ENCODE measurements at regions not wholly inside any gene's neighbourhood (a gene's known extent, or its start where the extent isn't known, plus 50 kb on each side); places are given as distances from the start of the nearest gene placed in this dataset.

DNA sequence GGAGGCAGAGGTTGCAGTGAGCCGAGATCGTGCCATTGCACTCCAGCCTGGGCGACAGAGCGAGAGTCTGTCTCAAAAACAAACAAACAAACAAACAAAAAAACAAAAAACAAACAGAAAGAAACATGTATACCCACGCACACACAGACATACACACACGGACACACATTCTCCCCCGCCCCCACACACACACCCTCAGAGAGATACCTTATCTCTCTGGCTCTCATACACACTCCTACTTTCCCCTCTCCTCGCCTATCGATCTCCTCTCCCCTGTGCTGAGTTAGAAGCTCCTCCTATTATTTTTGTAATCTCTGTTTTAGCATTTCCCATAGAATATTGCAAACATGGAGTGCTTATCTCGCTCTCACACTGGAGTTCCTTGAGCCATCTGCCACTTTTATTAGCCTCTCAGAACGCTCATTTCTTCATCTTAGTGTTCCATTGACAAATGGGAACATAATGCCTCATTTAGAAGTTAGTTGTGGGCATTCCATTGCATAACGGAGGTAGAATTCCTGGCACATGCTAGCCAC is 144.2 kb upstream of the CITED2 start (continued):
- TF ChIP-seq, protein P1, sequence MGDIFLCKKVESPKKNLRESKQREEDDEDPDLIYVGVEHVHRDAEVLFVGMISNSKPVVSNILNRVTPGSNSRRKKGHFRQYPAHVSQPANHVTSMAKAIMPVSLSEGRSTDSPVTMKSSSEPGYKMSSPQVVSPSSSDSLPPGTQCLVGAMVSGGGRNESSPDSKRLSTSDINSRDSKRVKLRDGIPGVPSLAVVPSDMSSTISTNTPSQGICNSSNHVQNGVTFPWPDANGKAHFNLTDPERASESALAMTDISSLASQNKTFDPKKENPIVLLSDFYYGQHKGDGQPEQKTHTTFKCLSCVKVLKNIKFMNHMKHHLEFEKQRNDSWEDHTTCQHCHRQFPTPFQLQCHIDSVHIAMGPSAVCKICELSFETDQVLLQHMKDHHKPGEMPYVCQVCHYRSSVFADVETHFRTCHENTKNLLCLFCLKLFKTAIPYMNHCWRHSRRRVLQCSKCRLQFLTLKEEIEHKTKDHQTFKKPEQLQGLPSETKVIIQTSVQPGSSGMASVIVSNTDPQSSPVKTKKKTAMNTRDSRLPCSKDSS (IDR thresholded peaks at IDR 0.05; ENCODE audit: low read depth, partially characterized antibody): no peak
- TF ChIP-seq ZNF445 (CRISPR knock-in tag; IDR thresholded peaks at IDR 0.05; ENCODE audit: low read depth) (no peak), SAFB (IDR thresholded peaks at IDR 0.05; ENCODE audit: borderline replicate concordance, low read depth, low read length) (no peak), ZNF197 (CRISPR knock-in tag; IDR thresholded peaks at IDR 0.05; ENCODE audit: low read depth) (0 out of 2 replicates have a peak, but pooled peaks have one; percentile 48), MTA2 (IDR thresholded peaks at IDR 0.05; ENCODE audit: low read depth) (peak; percentile 84), STAG1 (CRISPR knock-in tag; IDR thresholded peaks at IDR 0.05; ENCODE audit: borderline replicate concordance) (no peak), ZNF644 (tag; IDR thresholded peaks at IDR 0.05; ENCODE audit: low read depth) (peak; percentile 70; the same call in 1 of the 2 replicates), EGR1 (conservative IDR thresholded peaks at IDR 0.05) (peak; percentile 98), KHSRP (IDR thresholded peaks at IDR 0.05) (0 out of 2 replicates have a peak, but pooled peaks have one; percentile 24)
- TF ChIP-seq, protein P2, sequence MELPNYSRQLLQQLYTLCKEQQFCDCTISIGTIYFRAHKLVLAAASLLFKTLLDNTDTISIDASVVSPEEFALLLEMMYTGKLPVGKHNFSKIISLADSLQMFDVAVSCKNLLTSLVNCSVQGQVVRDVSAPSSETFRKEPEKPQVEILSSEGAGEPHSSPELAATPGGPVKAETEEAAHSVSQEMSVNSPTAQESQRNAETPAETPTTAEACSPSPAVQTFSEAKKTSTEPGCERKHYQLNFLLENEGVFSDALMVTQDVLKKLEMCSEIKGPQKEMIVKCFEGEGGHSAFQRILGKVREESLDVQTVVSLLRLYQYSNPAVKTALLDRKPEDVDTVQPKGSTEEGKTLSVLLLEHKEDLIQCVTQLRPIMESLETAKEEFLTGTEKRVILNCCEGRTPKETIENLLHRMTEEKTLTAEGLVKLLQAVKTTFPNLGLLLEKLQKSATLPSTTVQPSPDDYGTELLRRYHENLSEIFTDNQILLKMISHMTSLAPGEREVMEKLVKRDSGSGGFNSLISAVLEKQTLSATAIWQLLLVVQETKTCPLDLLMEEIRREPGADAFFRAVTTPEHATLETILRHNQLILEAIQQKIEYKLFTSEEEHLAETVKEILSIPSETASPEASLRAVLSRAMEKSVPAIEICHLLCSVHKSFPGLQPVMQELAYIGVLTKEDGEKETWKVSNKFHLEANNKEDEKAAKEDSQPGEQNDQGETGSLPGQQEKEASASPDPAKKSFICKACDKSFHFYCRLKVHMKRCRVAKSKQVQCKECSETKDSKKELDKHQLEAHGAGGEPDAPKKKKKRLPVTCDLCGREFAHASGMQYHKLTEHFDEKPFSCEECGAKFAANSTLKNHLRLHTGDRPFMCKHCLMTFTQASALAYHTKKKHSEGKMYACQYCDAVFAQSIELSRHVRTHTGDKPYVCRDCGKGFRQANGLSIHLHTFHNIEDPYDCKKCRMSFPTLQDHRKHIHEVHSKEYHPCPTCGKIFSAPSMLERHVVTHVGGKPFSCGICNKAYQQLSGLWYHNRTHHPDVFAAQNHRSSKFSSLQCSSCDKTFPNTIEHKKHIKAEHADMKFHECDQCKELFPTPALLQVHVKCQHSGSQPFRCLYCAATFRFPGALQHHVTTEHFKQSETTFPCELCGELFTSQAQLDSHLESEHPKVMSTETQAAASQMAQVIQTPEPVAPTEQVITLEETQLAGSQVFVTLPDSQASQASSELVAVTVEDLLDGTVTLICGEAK (IDR thresholded peaks at IDR 0.05): peak; percentile 46; the same call in 1 of the 2 replicates
- TF ChIP-seq, protein P2 (CRISPR knock-in tag; IDR thresholded peaks at IDR 0.05): no peak
- TF ChIP-seq, protein P3, sequence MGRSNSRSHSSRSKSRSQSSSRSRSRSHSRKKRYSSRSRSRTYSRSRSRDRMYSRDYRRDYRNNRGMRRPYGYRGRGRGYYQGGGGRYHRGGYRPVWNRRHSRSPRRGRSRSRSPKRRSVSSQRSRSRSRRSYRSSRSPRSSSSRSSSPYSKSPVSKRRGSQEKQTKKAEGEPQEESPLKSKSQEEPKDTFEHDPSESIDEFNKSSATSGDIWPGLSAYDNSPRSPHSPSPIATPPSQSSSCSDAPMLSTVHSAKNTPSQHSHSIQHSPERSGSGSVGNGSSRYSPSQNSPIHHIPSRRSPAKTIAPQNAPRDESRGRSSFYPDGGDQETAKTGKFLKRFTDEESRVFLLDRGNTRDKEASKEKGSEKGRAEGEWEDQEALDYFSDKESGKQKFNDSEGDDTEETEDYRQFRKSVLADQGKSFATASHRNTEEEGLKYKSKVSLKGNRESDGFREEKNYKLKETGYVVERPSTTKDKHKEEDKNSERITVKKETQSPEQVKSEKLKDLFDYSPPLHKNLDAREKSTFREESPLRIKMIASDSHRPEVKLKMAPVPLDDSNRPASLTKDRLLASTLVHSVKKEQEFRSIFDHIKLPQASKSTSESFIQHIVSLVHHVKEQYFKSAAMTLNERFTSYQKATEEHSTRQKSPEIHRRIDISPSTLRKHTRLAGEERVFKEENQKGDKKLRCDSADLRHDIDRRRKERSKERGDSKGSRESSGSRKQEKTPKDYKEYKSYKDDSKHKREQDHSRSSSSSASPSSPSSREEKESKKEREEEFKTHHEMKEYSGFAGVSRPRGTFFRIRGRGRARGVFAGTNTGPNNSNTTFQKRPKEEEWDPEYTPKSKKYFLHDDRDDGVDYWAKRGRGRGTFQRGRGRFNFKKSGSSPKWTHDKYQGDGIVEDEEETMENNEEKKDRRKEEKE (IDR thresholded peaks at IDR 0.05; ENCODE audit: borderline replicate concordance in 1 of 2, control insufficient read depth in 1 of 2, low read depth in 2 of 2, low read length in 1 of 2): peak in 1 of 2 experiments; percentile 56; a peak in 1 of 4 replicates
- TF ChIP-seq, protein P4, sequence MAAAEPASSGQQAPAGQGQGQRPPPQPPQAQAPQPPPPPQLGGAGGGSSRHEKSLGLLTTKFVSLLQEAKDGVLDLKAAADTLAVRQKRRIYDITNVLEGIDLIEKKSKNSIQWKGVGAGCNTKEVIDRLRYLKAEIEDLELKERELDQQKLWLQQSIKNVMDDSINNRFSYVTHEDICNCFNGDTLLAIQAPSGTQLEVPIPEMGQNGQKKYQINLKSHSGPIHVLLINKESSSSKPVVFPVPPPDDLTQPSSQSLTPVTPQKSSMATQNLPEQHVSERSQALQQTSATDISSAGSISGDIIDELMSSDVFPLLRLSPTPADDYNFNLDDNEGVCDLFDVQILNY (CRISPR knock-in tag; IDR thresholded peaks at IDR 0.05): no peak

All from K562 (cell line).